Keratinocyte (primary cell): ENCODE measurements at regions not wholly inside any gene's neighbourhood (a gene's known extent, or its start where the extent isn't known, plus 50 kb on each side); places are given as distances from the start of the nearest gene placed in this dataset.

Experiments
- DNase-seq: peaks from one replicate; pipeline ENCODE4 v3.0.0-alpha.2; 2011; ENCODE audit warnings: low read depth, missing footprints, low spot score
- FAIRE-seq: peaks from 2 replicates; lab custom pipeline; 2011; peaks lifted over from hg19 to GRCh38; lab: Jason Lieb, UNC
- H2AFZ ChIP-seq: 2 replicates; pipeline ENCODE4 v1.6.0; 2012; ENCODE audit warnings: low read length, control low read depth, inconsistent platforms; ENCODE audit not compliant: control insufficient read depth
- H3K27ac ChIP-seq: 2 replicates; pipeline ENCODE4 v1.5.1; 2011; ENCODE audit warnings: low read length; ENCODE audit not compliant: control insufficient read depth, insufficient read depth
- H3K27me3 ChIP-seq: 3 replicates; pipeline ENCODE4 v1.6.0; 2011; ENCODE audit warnings: low read length; ENCODE audit not compliant: control insufficient read depth, insufficient read depth; ENCODE audit errors: extremely low read depth
- H3K36me3 ChIP-seq, 2 experiments: 2 replicates in 1 of 2; 3 replicates in 1 of 2; pipeline ENCODE4 v1.5.1; 2011; ENCODE audit warnings: low read length in 2 of 2, mild to moderate bottlenecking in 1 of 2; ENCODE audit not compliant: control insufficient read depth in 2 of 2, insufficient read depth in 2 of 2; ENCODE audit errors: extremely low read depth in 1 of 2
- H3K4me1 ChIP-seq: 3 replicates; pipeline ENCODE4 v1.5.1; 2011; ENCODE audit warnings: low read length; ENCODE audit not compliant: control insufficient read depth, insufficient read depth; ENCODE audit errors: extremely low read depth
- H3K4me2 ChIP-seq: 3 replicates; pipeline ENCODE4 v1.6.0; 2011; ENCODE audit warnings: low read depth, low read length; ENCODE audit not compliant: control insufficient read depth, insufficient read depth; ENCODE audit errors: extremely low read depth
- H3K4me3 ChIP-seq, 3 experiments: fragments of 200-600 bp in 1 of 3; sonication (generic) in 1 of 3; 2 replicates in 2 of 3; 3 replicates in 1 of 3; pipeline ENCODE4 v1.5.1; 2011 to 2016; ENCODE audit warnings: low read length in 3 of 3, mild to moderate bottlenecking in 3 of 3, control low read depth in 2 of 3, inconsistent platforms in 1 of 3, low read depth in 1 of 3, mixed read lengths in 1 of 3, mixed run types in 1 of 3, moderate library complexity in 1 of 3; ENCODE audit not compliant: control insufficient read depth in 2 of 3, insufficient read depth in 2 of 3; ENCODE audit errors: extremely low read depth in 1 of 3
- H3K79me2 ChIP-seq: 2 replicates; pipeline ENCODE4 v1.6.0; 2012; ENCODE audit warnings: low read length; ENCODE audit not compliant: control insufficient read depth, insufficient read depth
- H3K9ac ChIP-seq: 3 replicates; pipeline ENCODE4 v1.6.0; 2011; ENCODE audit warnings: low read length; ENCODE audit not compliant: control insufficient read depth, insufficient read depth; ENCODE audit errors: extremely low read depth
- H3K9me1 ChIP-seq: 3 replicates; pipeline ENCODE4 v1.6.0; 2011; ENCODE audit warnings: low read length; ENCODE audit not compliant: control insufficient read depth, insufficient read depth; ENCODE audit errors: extremely low read depth
- H3K9me3 ChIP-seq: 2 replicates; pipeline ENCODE4 v1.5.1; 2012; ENCODE audit warnings: low read depth, low read length; ENCODE audit not compliant: control insufficient read depth
- H4K20me1 ChIP-seq: 3 replicates; pipeline ENCODE4 v1.6.0; 2011; ENCODE audit warnings: low read length; ENCODE audit not compliant: control insufficient read depth, insufficient read depth; ENCODE audit errors: extremely low read depth
- CTCF ChIP-seq, 3 experiments: IDR thresholded peaks in 1 of 3; conservative IDR thresholded peaks in 1 of 3; optimal IDR thresholded peaks in 1 of 3; 2 replicates in 2 of 3; 3 replicates in 1 of 3; pipeline versions ENCODE3 to v1.5.1; 2011; ENCODE audit warnings: low read length in 3 of 3, mild to moderate bottlenecking in 3 of 3, moderate library complexity in 2 of 3, control low read depth in 1 of 3, inconsistent platforms in 1 of 3; ENCODE audit not compliant: insufficient read depth in 2 of 3; ENCODE audit errors: extremely low read depth in 1 of 3
- EZH2 ChIP-seq: IDR thresholded peaks from one replicate; pipeline ENCODE4 v1.6.1; 2012; ENCODE audit warnings: inconsistent platforms, mild to moderate bottlenecking, low read length, moderate library complexity
- dilution Hi-C: fragments of 300-500 bp; cut with MboI; formaldehyde crosslinking; loops from one replicate; pipeline ENCODE4 v1.7.0; 2020; ENCODE audit warnings: low sequenced_read_pairs; ENCODE audit not compliant: extremely low pct_ligation_motif_present

DNA sequence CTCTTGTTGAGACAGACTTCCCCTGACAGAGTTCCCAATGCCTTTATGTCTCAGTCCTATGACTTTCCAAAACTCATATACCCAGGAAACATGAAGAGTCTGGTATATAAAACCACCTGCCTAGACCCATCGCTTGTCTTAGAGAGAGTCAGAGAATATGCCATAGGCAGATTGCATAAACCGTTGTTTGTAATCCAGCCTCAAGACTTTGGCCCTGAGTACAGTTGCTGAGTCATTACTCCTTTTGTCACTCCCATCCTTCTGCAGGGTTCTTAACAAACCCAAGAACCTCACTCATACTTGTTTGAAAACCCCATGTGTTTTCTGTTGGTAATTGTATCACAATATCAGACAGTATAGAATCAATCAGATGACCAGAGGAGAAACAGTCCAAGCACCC is 616.3 kb downstream of the SLCO4C1 start:
- no peak for DNase-seq
- Histone ChIP-seq H3K27me3 (no peaks in the 10 kb centered on the region), H3K4me1 (no peaks in the 10 kb centered on the region), H3K27ac (no peak overlapping the region), H2AFZ (no peak overlapping the region), H3K9ac (no peak overlapping the region), H3K4me3 (no peak overlapping the region), H3K9me1 (no peaks in the 10 kb centered on the region), H3K9me3 (no peaks in the 10 kb centered on the region), H3K36me3 (no peaks in the 10 kb centered on the region), H3K79me2 (no peaks in the 10 kb centered on the region), H4K20me1 (no peaks in the 10 kb centered on the region), H3K4me2 (no peak overlapping the region)
- dilution Hi-C loops: no loop called here
- no peak for FAIRE-seq
- TF ChIP-seq EZH2 (no peak), CTCF (optimal IDR thresholded peaks at IDR 0.05 in 1 of 3, IDR thresholded peaks at IDR 0.05 in 1 of 3, conservative IDR thresholded peaks at IDR 0.05 in 1 of 3; ENCODE audit: extremely low read depth in 1 of 3, insufficient read depth in 2 of 3, low read length in 3 of 3) (no peak)

DNA sequence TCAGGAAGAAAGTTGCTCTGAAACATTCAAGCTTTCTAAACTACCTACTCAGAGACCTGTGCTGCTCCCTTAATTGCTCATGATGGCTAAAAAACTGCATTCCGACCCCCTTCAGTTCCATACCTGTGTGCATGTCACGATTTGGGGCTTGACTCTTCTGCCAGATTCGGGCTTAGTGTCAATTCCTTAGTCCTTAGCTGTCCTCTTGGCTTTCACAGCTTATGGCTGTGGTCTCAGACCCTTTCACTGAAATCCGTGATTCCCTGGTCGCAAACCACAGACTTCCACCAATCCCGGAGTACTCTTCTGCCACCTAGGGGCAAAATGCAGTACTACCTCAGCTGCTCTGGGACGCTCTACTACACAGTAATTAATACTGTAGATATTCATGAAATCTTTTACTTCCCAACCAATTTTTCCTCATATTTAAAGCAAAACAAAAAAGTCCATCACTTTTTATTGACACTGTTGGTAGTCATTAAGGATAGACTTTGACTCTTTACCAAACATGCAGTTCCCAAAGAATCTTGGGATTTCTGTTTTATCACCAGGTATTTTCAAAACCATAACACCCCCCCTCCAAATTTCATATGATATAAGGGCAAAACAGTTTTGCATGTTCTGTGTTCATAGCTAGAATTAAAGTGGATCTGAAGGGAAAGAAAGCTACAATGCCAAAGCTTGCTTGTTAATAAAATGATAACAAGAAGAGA is 617.4 kb downstream of the SLCO4C1 start:
- TF ChIP-seq EZH2 (no peak), CTCF (optimal IDR thresholded peaks at IDR 0.05 in 1 of 3, IDR thresholded peaks at IDR 0.05 in 1 of 3, conservative IDR thresholded peaks at IDR 0.05 in 1 of 3; ENCODE audit: extremely low read depth in 1 of 3, insufficient read depth in 2 of 3, low read length in 3 of 3) (peak; percentile 81 to 88 (median 85))
- no peaks in the 10 kb centered on the region for H3K79me2 ChIP-seq
- dilution Hi-C loops: no loop called here
- H3K9me1 ChIP-seq: no peaks in the 10 kb centered on the region
- H3K4me1 ChIP-seq: no peaks in the 10 kb centered on the region
- no peak overlapping the region for H3K27ac ChIP-seq
- H3K36me3 ChIP-seq: no peaks in the 10 kb centered on the region
- H3K9ac ChIP-seq: no peak overlapping the region
- no peak overlapping the region for H3K4me2 ChIP-seq
- no peak overlapping the region for H3K4me3 ChIP-seq
- H3K9me3 ChIP-seq: no peaks in the 10 kb centered on the region
- H2AFZ ChIP-seq: peak overlapping the region; percentile 50
- peak; percentile 72 for FAIRE-seq
- H4K20me1 ChIP-seq: no peaks in the 10 kb centered on the region
- peak; percentile 25 for DNase-seq
- H3K27me3 ChIP-seq: no peaks in the 10 kb centered on the region
